Small intestine (tissue), 7 donors: ENCODE measurements at regions not wholly inside any gene's neighbourhood (a gene's known extent, or its start where the extent isn't known, plus 50 kb on each side); places are given as distances from the start of the nearest gene placed in this dataset.

Source experiments
- DNase-seq, 2 donors: peaks; one replicate each; pipeline versions ENCODE4 v3.0.0 to v3.0.0-alpha.2; 2013
- FAIRE-seq: peaks from 2 replicates; lab custom pipeline; 2012; peaks lifted over from hg19 to GRCh38; lab: Jason Lieb, UNC
- H3K27ac ChIP-seq, 3 donors: one replicate each; pipeline ENCODE4 v1.5.1; 2013; ENCODE audit warnings: low read length in 2 of 3, mild to moderate bottlenecking in 2 of 3, control low read depth in 1 of 3, inconsistent platforms in 1 of 3, low read depth in 1 of 3, moderate library complexity in 1 of 3
- H3K27me3 ChIP-seq, 3 donors: one replicate each; pipeline ENCODE4 v1.6.1; 2013; ENCODE audit warnings: low read length in 3 of 3, inconsistent platforms in 1 of 3; ENCODE audit not compliant: control insufficient read depth in 3 of 3, insufficient read depth in 3 of 3
- H3K36me3 ChIP-seq, 3 donors: one replicate each; pipeline ENCODE4 v1.6.1; 2013; ENCODE audit warnings: low read length in 3 of 3, inconsistent platforms in 1 of 3, low read depth in 1 of 3, mild to moderate bottlenecking in 1 of 3, moderate library complexity in 1 of 3; ENCODE audit not compliant: control insufficient read depth in 3 of 3, insufficient read depth in 2 of 3
- H3K4me1 ChIP-seq, 3 donors: one replicate each; pipeline ENCODE4 v1.6.1; 2013; ENCODE audit warnings: low read length in 2 of 3, inconsistent platforms in 1 of 3, low read depth in 1 of 3, mild to moderate bottlenecking in 1 of 3, moderate library complexity in 1 of 3; ENCODE audit not compliant: control insufficient read depth in 3 of 3, insufficient read depth in 2 of 3
- H3K4me3 ChIP-seq, 3 donors: one replicate each; pipeline ENCODE4 v1.5.1; 2013; ENCODE audit warnings: low read length in 3 of 3, control low read depth in 1 of 3, inconsistent platforms in 1 of 3, low read depth in 1 of 3, mild to moderate bottlenecking in 1 of 3, moderate library complexity in 1 of 3
- H3K9me3 ChIP-seq, 2 donors: one replicate each; pipeline ENCODE4 v1.6.1; 2013; ENCODE audit warnings: low read depth in 1 of 2, low read length in 1 of 2; ENCODE audit not compliant: control insufficient read depth in 2 of 2, insufficient read depth in 1 of 2
- WGBS, 3 donors: extraction: QIAGEN DNeasy Blood & Tissue Kit; methylation state at CpG; one replicate each; pipeline ENCODE4 v1.1.7; 2013; 5-methylcytosine and 5-hydroxymethylcytosine counted together
- donor health status: healthy with polysubstance abuse.
- donor health status: control.
- donor health status: control.
- donor health status: Bipolar disorder and iron deficiency.
- donor health status: healthy.

DNA sequence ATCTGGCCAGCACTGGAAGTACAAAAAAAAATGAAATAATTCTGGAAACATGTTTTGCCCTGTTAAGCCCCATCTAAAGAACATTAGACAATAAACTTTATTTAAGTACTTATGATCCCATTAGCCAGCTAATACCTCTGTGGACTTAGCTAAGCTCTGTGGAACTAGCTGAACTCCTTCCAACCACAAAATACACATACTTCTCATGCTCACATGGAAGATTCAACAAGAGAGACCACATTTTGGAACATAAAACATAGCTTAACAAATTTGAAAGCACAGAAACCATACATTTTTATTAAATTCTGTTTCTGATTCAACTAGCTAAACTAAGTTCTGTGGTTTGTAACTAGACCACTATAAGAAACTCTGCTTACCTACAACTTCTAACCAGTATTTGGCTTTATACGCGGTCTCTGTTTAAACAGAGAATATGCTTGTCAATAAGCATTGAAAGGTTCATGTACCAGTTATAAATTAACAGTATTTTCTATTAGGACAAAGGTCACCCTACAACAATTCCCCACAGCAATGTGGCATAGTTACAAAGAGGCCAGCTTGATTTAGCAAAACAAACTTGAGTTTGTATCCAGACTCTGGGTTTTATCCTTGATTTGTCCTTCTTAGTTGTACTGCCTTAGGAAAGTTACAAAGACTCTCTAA, 300.1 kb downstream of the C12orf50 start:
- DNase-seq (peak; percentile 34 to 45), FAIRE-seq (no peak)
- Histone ChIP-seq H3K27me3 (no peaks in the 10 kb centered on the region), H3K27ac (peak overlapping the region in 1 of 3 donors; percentile 17), H3K9me3 (no peaks in the 10 kb centered on the region), H3K4me3 (no peak overlapping the region), H3K36me3 (no peaks in the 10 kb centered on the region), H3K4me1 (peaks cover 0 to 2% (median 0%) of the 10 kb centered on the region in 3 donors)
- 7 to 69% (median 35%) methylated on average over 2 of the region's 2 CpGs for WGBS, 3 donors

DNA sequence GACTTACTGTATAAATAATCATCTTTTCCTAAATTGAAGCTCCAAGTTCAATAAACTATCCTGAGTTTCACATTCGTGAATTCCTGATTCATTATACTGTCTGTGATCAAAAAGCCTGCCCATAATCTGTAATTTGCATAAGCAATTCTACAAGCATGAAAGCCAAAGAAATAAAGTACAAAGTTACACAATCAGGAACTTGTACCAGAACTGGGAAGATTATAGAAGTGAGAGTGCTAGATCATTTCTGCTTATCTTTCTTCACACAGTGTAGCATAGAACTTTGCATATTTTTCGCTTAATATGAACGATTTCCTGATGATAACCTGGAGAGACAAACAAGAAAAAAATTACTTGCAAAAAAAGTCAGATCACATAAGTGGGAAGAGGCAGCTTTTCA, 308.2 kb downstream of the C12orf50 start:
- Histone ChIP-seq H3K27ac (no peak overlapping the region), H3K27me3 (no peaks in the 10 kb centered on the region), H3K36me3 (no peaks in the 10 kb centered on the region), H3K4me3 (no peak overlapping the region), H3K4me1 (no peaks in the 10 kb centered on the region), H3K9me3 (no peaks in the 10 kb centered on the region)
- WGBS, 3 donors: 19 to 41% (median 26%) methylated on average over 3 of the region's 3 CpGs
- FAIRE-seq: no peak
- no peak for DNase-seq

DNA sequence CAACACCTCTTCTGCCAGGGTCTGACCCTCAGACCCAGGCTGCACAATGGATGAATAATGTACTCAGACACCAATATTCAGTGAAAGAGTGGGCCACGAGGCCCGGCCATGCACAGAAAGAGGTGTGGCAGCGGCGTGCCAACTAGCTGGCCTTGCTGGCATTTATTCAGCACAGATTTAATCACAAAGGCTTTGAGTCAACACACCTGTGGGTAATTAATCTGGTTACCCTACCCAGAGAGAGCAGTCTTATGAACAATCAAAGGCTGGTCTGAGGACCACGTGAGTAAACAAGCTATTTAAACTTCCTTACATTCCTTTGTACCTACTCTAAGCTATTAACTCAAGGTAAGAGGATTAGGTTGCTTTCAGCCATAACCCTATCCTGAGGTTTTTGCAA, 324.8 kb downstream of the C12orf50 start:
- no peak overlapping the region for H3K4me3 ChIP-seq
- no peaks in the 10 kb centered on the region for H3K27me3 ChIP-seq
- no peak overlapping the region for H3K27ac ChIP-seq
- DNase-seq (no peak), FAIRE-seq (no peak)
- peaks cover 0 to 3% of the 10 kb centered on the region in 2 donors for H3K9me3 ChIP-seq
- H3K36me3 ChIP-seq: no peaks in the 10 kb centered on the region
- 31 to 66% (median 39%) methylated on average over 5 of the region's 5 CpGs for WGBS, 3 donors
- H3K4me1 ChIP-seq: no peaks in the 10 kb centered on the region

DNA sequence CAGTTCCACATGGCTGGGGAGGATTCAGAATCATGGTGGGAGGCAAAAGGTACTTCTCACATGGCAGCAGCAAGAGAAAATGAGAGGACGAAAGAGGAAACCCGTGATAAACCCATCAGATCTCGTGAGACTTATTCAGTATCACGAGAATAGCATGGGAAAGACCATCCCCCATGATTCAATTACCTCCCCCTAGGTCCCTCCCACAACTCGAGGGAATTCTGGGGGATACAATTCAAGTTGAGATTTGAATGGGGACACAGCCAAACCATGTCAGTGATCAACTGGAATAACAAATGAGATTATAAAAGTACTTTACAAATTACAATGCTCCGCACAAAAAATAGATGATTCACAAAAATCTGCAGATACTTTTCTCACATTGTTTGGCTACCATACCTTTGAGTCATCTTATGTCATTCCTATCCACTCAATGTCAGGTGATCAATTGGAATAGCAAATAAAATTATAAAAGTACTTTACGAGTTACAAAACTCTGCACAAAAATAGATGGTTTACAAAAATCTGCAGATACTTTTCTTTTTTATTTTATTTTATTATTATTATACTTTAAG, 338.9 kb downstream of the C12orf50 start:
- DNase-seq (no peak), FAIRE-seq (no peak)
- H3K9me3 ChIP-seq: no peaks in the 10 kb centered on the region
- WGBS, 3 donors: 81 to 87% (median 85%) methylated on average over 7 of the region's 7 CpGs
- no peaks in the 10 kb centered on the region for H3K27me3 ChIP-seq
- H3K4me3 ChIP-seq: no peak overlapping the region
- no peak overlapping the region for H3K27ac ChIP-seq
- no peaks in the 10 kb centered on the region for H3K36me3 ChIP-seq
- H3K4me1 ChIP-seq: no peaks in the 10 kb centered on the region

- whole genome bisulfite sequencing, 3 donors: 54 to 86% (median 83%) methylated on average over 2 of the region's 2 CpGs
Observed at GRCh38 chr12:87689196-87689595, 340.0 kb downstream of the C12orf50 start.

DNA sequence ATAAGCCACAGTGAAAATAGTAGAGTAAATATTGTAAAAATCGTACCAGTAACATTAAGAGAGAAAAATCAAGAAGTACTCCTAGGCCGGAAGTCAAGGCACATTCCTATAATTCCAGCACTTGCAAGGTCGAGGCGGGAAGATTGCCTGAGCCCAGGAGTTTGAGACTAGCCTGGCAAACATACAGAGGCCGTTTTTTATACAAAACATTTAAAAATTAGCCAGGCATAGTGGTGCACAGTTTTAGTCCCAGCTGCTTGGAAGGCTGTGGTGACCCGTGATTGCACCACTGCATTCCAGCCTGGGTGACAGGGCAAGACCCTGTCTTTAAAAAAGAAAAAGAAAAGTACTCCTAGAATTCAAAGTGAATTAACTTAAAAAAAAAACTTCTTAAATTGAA, 341.8 kb downstream of the C12orf50 start:
- DNase-seq (no peak), FAIRE-seq (no peak)
- H3K4me3 ChIP-seq: no peak overlapping the region
- H3K27ac ChIP-seq: no peak overlapping the region
- WGBS, 3 donors: 46 to 67% (median 56%) methylated on average over 6 of the region's 6 CpGs
- H3K36me3 ChIP-seq: no peaks in the 10 kb centered on the region
- H3K27me3 ChIP-seq: no peaks in the 10 kb centered on the region
- H3K9me3 ChIP-seq: no peaks in the 10 kb centered on the region
- H3K4me1 ChIP-seq: no peaks in the 10 kb centered on the region

More at GRCh38 chr12:87689196-87689595, 340.0 kb downstream of the C12orf50 start:
- Histone ChIP-seq H3K4me3 (no peak overlapping the region), H3K27me3 (no peaks in the 10 kb centered on the region), H3K36me3 (no peaks in the 10 kb centered on the region), H3K27ac (no peak overlapping the region), H3K9me3 (no peaks in the 10 kb centered on the region), H3K4me1 (no peaks in the 10 kb centered on the region)
- FAIRE-seq: no peak
- no peak for DNase-seq

DNA sequence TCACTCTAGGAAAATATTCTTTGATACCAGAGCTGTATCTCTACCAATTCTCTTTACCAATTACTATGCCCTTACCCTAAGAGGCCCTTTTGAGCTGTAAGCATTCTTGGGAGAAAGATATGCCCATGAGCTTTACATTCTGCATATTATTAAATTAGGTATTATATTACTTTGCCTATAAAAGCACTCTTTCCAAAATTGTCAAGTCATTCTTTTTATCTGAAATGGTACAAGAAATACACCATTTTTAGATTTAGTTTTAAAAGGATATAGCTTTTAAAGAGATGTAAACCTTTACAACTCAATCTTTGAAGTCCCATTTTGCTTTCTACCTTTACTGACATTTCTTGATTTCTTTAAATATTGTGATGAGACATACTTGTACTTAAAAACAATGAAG, 343.5 kb downstream of the C12orf50 start:
- no peak overlapping the region for H3K4me3 ChIP-seq
- DNase-seq (no peak), FAIRE-seq (no peak)
- no peaks in the 10 kb centered on the region for H3K4me1 ChIP-seq
- H3K36me3 ChIP-seq: no peaks in the 10 kb centered on the region
- no peaks in the 10 kb centered on the region for H3K27me3 ChIP-seq
- no peaks in the 10 kb centered on the region for H3K9me3 ChIP-seq
- no peak overlapping the region for H3K27ac ChIP-seq

DNA sequence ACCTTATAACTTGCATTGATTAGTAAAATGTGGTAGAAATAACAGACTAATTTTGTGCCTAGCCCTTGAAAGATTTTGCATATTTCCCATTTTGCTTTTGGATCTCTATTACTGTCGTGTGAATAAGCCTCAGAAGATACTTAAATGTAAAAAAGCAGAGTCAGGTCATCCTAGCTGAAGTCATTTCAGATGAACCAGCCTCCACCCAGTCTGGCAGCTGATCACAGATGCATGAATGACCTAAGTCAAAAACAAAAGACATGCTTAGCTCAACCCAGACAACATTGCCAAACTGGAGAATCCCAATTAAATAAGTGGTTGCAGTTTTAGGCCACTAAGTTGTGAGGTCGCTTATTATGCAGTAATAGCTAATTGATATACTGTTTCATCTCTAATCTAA, 349.9 kb downstream of the C12orf50 start:
- H3K36me3 ChIP-seq: no peaks in the 10 kb centered on the region
- no peak for FAIRE-seq
- no peaks in the 10 kb centered on the region for H3K27me3 ChIP-seq
- no peak for DNase-seq
- 76 to 86% (median 77%) methylated on average over 2 of the region's 2 CpGs for WGBS, 3 donors
- H3K27ac ChIP-seq: no peak overlapping the region
- no peak overlapping the region for H3K4me3 ChIP-seq
- H3K4me1 ChIP-seq: no peaks in the 10 kb centered on the region
- H3K9me3 ChIP-seq: no peaks in the 10 kb centered on the region

DNA sequence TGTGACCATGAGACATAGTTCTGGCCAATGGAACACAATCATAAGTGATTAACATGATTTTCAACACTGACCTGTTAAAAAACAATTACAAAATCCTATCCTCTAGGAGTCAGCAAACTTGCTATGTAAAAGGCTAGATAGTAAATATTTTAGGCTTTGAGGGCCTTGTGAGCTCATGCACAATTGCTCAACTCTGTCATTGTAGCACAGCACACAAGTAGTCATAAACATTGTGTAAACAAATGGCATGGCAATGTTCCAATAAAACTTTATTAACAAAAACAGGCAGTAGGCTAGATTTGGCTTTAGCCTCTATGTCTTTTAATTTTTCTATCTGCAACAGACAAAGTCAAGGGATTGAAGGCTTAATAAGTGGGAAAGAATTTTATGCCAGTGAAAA, 350.7 kb downstream of the C12orf50 start:
- H3K9me3 ChIP-seq: no peaks in the 10 kb centered on the region
- H3K36me3 ChIP-seq: no peaks in the 10 kb centered on the region
- FAIRE-seq (no peak), DNase-seq (no peak)
- H3K4me1 ChIP-seq: no peaks in the 10 kb centered on the region
- H3K27me3 ChIP-seq: no peaks in the 10 kb centered on the region
- no peak overlapping the region for H3K27ac ChIP-seq
- H3K4me3 ChIP-seq: no peak overlapping the region
